ENCODE measurements at regions not wholly inside any gene's neighbourhood (a gene's known extent, or its start where the extent isn't known, plus 50 kb on each side); places are given as distances from the start of the nearest gene placed in this dataset.
"Not testable (repeated sequence)": the region's sequence is repeated elsewhere in the genome, so short reads cannot be mapped to it uniquely, and the experiment has no call there.

DNA sequence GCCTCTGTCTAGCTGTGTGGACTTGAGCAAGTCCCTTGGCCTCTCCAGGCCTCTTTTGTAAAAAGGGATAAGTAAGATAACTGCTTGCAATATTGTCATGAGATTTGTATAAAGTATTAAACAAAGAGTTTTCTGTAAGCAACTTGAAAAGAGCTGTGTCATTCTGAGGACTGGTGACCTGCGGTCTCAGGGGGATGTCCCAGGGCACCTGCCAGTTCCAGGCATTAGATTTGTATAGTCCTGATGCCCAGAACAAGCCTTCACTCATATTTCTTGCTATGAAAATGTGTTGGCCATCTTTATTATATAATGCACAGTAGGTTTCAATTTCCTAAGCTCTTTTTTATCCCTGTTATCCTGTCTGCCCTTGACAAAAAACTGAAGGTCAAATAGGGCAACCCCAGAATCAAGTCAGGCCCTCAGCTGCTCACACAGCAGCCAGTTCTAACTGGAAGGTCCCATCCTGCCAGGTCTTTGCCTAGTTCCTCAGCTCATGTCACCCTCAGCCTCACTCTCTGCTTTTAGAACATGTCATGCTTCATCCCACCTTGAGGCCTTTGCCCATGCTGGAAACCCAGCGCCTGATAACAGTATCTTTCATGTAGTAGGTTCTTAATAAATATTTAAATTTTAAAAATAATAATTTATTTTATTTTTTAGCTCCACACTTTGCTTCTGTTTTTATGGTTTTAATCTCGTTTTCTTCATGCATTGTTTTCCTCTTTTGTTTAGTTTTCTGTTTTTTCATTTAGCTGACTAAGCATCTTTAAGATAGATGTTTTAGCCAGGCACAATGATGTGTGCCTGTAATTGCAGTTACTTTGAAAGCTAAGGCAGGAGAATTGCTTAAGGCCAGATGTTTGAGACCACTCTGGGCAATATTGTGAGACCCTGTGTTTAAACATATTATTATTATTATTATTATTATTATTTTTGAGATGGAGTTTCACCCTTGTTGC lies 87.5 kb upstream of the ZNF92 start:
- ATAC-seq (ENCODE audit: insufficient number of reproducible peaks, low FRiP score, low read depth): no peak
- Histone ChIP-seq H3K27ac (no peak overlapping the region), H3K4me1 (ENCODE audit: control insufficient read depth in 1 of 2, low read depth in 2 of 2) (no peaks in the 10 kb centered on the region), H3K36me3 (no peaks in the 10 kb centered on the region), H3K4me3 (no peak overlapping the region), H3K9me3 (no peaks in the 10 kb centered on the region), H3K27me3 (replicated peaks; ENCODE audit: insufficient read depth) (no peaks in the 10 kb centered on the region)
- TF ChIP-seq, protein P1, sequence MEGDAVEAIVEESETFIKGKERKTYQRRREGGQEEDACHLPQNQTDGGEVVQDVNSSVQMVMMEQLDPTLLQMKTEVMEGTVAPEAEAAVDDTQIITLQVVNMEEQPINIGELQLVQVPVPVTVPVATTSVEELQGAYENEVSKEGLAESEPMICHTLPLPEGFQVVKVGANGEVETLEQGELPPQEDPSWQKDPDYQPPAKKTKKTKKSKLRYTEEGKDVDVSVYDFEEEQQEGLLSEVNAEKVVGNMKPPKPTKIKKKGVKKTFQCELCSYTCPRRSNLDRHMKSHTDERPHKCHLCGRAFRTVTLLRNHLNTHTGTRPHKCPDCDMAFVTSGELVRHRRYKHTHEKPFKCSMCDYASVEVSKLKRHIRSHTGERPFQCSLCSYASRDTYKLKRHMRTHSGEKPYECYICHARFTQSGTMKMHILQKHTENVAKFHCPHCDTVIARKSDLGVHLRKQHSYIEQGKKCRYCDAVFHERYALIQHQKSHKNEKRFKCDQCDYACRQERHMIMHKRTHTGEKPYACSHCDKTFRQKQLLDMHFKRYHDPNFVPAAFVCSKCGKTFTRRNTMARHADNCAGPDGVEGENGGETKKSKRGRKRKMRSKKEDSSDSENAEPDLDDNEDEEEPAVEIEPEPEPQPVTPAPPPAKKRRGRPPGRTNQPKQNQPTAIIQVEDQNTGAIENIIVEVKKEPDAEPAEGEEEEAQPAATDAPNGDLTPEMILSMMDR (IDR thresholded peaks at IDR 0.05): no peak
- DNase-seq (ENCODE audit: low spot score): no peak

GRCh38 chr7:65285241-65285640 lies 88.4 kb upstream of the ZNF92 start:
- not testable (repeated sequence) for H3K27ac ChIP-seq; DNase-seq (ENCODE audit: low spot score); ATAC-seq (ENCODE audit: insufficient number of reproducible peaks, low FRiP score, low read depth)

GRCh38 chr7:65279795-65280194 lies 93.9 kb upstream of the ZNF92 start:
- Histone ChIP-seq H3K27ac (no peak overlapping the region), H3K4me1 (ENCODE audit: control insufficient read depth in 1 of 2, low read depth in 2 of 2) (no peaks in the 10 kb centered on the region), H3K27me3 (replicated peaks; ENCODE audit: insufficient read depth) (no peaks in the 10 kb centered on the region), H3K36me3 (no peaks in the 10 kb centered on the region), H3K9me3 (peaks cover 3% of the 10 kb centered on the region), H3K4me3 (no peak overlapping the region)
- no peak for ATAC-seq (ENCODE audit: insufficient number of reproducible peaks, low FRiP score, low read depth)
- DNase-seq (ENCODE audit: low spot score): no peak
- TF ChIP-seq, protein P1 (IDR thresholded peaks at IDR 0.05): no peak

More at GRCh38 chr7:65285241-65285640, 88.4 kb upstream of the ZNF92 start:
- H3K4me1 ChIP-seq (ENCODE audit: control insufficient read depth in 1 of 2, low read depth in 2 of 2); H3K4me3 ChIP-seq; H3K36me3 ChIP-seq; H3K9me3 ChIP-seq; H3K27me3 ChIP-seq (replicated peaks; ENCODE audit: insufficient read depth): not testable (repeated sequence)

GRCh38 chr7:65276822-65277221 lies 96.8 kb upstream of the ZNF92 start:
- DNase-seq (ENCODE audit: low spot score) (no peak), ATAC-seq (ENCODE audit: insufficient number of reproducible peaks, low FRiP score, low read depth) (no peak)
- TF ChIP-seq, protein P1 (IDR thresholded peaks at IDR 0.05): no peak
- no peaks in the 10 kb centered on the region for H3K27me3 ChIP-seq (replicated peaks; ENCODE audit: insufficient read depth)
- no peak overlapping the region for H3K4me3 ChIP-seq
- H3K36me3 ChIP-seq: no peaks in the 10 kb centered on the region
- H3K4me1 ChIP-seq (ENCODE audit: control insufficient read depth in 1 of 2, low read depth in 2 of 2): no peaks in the 10 kb centered on the region
- H3K27ac ChIP-seq: no peak overlapping the region
- peaks cover 9% of the 10 kb centered on the region for H3K9me3 ChIP-seq

DNA sequence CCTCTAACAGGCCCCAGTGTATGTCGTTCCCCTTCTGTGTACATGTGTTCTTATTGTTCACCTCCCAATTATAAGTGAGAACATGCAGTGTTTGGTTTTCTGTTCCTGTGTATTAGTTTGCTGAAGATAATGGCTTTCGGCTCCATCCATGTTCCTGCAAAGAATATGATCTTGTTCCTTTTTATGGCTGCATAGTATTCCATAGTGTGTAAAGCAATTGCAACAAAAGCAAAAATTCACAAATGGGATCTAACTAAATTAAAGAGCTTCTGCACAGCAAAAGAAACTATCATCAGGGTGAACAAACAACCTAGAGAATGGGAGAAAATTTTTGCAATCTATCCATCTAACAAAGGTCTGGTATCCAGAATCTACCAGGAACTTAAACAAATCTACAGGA lies 102.2 kb upstream of the ZNF92 start:
- not testable (repeated sequence) for H3K27ac ChIP-seq; H3K4me1 ChIP-seq (ENCODE audit: control insufficient read depth in 1 of 2, low read depth in 2 of 2); H3K36me3 ChIP-seq; DNase-seq (ENCODE audit: low spot score); ATAC-seq (ENCODE audit: insufficient number of reproducible peaks, low FRiP score, low read depth); H3K9me3 ChIP-seq; H3K4me3 ChIP-seq
- peaks cover 11% of the 10 kb centered on the region for H3K27me3 ChIP-seq (replicated peaks; ENCODE audit: insufficient read depth)

DNA sequence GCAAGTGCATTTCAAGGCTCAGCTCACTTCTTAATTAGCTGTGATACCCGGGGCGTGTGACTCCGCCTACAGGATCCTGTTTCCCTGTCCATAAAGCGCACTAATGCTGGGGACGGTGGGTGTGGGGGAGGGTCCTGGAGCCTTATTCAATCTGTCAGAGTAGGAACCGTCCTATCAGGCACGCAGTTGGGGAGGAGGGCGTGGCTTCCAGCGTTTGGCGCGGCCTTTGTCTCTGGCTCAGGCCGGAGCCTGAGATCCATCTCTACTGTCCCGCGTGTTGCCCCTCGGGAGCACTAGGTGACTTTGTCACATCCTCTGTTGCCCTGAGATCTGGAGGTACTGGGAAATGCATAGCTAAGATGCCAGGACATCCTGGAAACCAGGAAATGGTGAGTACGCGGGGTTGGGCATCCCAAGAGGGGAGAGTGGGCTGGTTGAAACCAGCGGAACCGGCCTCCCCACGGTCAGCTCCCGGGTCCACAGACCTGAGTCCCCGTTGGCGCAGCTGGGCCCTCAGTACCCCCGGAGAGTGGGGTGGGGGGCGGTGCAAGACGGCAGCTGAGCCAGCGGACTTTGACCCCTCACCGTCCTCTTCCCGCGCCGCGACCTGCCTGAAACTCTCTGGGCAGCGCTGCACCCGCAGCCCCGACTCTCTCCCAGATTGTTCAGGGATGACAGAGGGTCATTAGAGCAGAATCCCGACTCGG lies 104.4 kb upstream of the ZNF92 start:
- H3K27ac ChIP-seq: no peak overlapping the region
- H3K4me1 ChIP-seq (ENCODE audit: control insufficient read depth in 1 of 2, low read depth in 2 of 2): peaks cover 6 to 10% of the 10 kb centered on the region in 2 donors
- peak overlapping the region; percentile 62 for H3K4me3 ChIP-seq
- DNase-seq (ENCODE audit: low spot score): no peak
- ATAC-seq (ENCODE audit: insufficient number of reproducible peaks, low FRiP score, low read depth): no peak
- H3K36me3 ChIP-seq: no peaks in the 10 kb centered on the region
- H3K27me3 ChIP-seq (replicated peaks; ENCODE audit: insufficient read depth): peaks cover 11% of the 10 kb centered on the region
- TF ChIP-seq, protein P1 (IDR thresholded peaks at IDR 0.05): no peak
- H3K9me3 ChIP-seq: peaks cover under 1% of the 10 kb centered on the region

Data from thoracic aorta (tissue), 2 donors.